ENCODE measurements at regions not wholly inside any gene's neighbourhood (a gene's known extent, or its start where the extent isn't known, plus 50 kb on each side); places are given as distances from the start of the nearest gene placed in this dataset.

DNA sequence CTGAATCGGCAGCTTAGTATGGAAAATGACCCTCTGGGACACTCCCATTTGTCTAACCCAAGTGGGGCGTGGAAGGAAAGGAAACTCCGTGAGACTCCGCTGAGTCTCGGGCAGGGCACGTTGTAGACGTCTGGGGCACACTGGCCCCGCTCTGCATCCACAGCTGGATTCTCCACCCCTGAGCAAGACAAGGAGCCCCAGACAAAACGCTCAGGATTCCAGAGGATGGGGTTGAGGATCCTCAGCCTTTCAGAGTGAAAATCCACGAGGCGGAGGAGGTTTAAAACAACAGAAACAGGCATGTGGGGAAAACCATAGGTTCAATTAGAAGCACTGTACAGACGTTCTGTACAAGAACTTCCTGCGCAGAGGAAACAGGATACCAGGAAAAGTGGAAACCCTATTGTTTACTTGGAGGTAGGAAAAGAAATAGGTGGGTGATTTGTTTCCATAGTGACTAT, 124.9 kb upstream of the ZNF236 start:
- H3K9ac ChIP-seq (replicated peaks in 1 of 4; ENCODE audit: extremely low read depth in 1 of 4, low read depth in 3 of 4, low read length in 3 of 4) = no peak overlapping the region
- H4K91ac ChIP-seq (replicated peaks; ENCODE audit: insufficient read length, low read length) = no peak overlapping the region
- TF ChIP-seq BRCA1 (IDR thresholded peaks at IDR 0.05; ENCODE audit: low read depth, low read length) (no peak), TEAD4 (IDR thresholded peaks at IDR 0.05; ENCODE audit: low read depth, low read length) (0 out of 2 replicates have a peak, but pooled peaks have one; percentile 43), HDAC2 (IDR thresholded peaks at IDR 0.05; ENCODE audit: borderline replicate concordance in 1 of 2, low read depth in 2 of 2, low read length in 2 of 2) (0 out of 4 replicates have a peak, but pooled peaks of 1 of the 2 experiments have one; percentile 19)
- no peak overlapping the region for H4K8ac ChIP-seq (ENCODE audit: extremely low read depth, insufficient read depth, low read length)
- WGBS, 2 experiments (ENCODE audit: extremely low coverage in 1 of 2, insufficient coverage in 1 of 2, insufficient read length in 1 of 2, insufficient replicate concordance in 2 of 2, low coverage in 1 of 2, low lambda C conversion rate in 2 of 2, missing lambda C conversion rate in 1 of 2) = 71% methylated on average over 8 of the region's 13 CpGs; no CpG with 5 or more reads in 1 of the 2 experiments
- H3K56ac ChIP-seq (replicated peaks; ENCODE audit: insufficient read length, low read depth, low read length) = no peak overlapping the region
- no peak overlapping the region for H2BK5ac ChIP-seq (ENCODE audit: low read depth, low read length)
- no peak overlapping the region for H3K4me3 ChIP-seq (ENCODE audit: extremely low read depth in 1 of 4, insufficient read depth in 2 of 4, low read depth in 3 of 4, low read length in 4 of 4)
- H3K9me3 ChIP-seq (ENCODE audit: insufficient read depth in 2 of 2, low read depth in 1 of 2, low read length in 1 of 2) = no peaks in the 10 kb centered on the region
- DNase-seq (ENCODE audit: low read depth in 1 of 2, low spot score in 2 of 2) (no peak), FAIRE-seq (no peak)
- no peak overlapping the region for H2BK20ac ChIP-seq (ENCODE audit: low read length)
- H2BK12ac ChIP-seq (ENCODE audit: low read depth, low read length) = no peak overlapping the region
- H3K4ac ChIP-seq (replicated peaks; ENCODE audit: insufficient read length, low read depth, low read length) = no peak overlapping the region
- H2AK5ac ChIP-seq (ENCODE audit: low read depth, low read length) = no peak overlapping the region
- H3K36me3 ChIP-seq (ENCODE audit: control insufficient read depth in 2 of 4, insufficient read depth in 4 of 4, low read length in 3 of 4) = no peaks in the 10 kb centered on the region
- no peaks in the 10 kb centered on the region for H3K79me2 ChIP-seq (ENCODE audit: control insufficient read depth in 1 of 2, insufficient read depth in 2 of 2, low read length in 2 of 2)
- no peaks in the 10 kb centered on the region for H3K27me3 ChIP-seq (replicated peaks in 1 of 4; ENCODE audit: control insufficient read depth in 3 of 4, extremely low read depth in 1 of 4, insufficient read depth in 3 of 4, low read length in 3 of 4)
- no peaks in the 10 kb centered on the region for H3K23me2 ChIP-seq (ENCODE audit: low read depth, low read length)
- no peak overlapping the region for H3K18ac ChIP-seq (ENCODE audit: extremely low read depth, low read length)
- H3K27ac ChIP-seq (ENCODE audit: low read depth, low read length) = no peak overlapping the region
- no peak overlapping the region for H3K4me2 ChIP-seq (ENCODE audit: insufficient read depth in 1 of 2, low read depth in 2 of 2, low read length in 2 of 2)
- H3K23ac ChIP-seq (ENCODE audit: insufficient read length) = no peak overlapping the region
- no peaks in the 10 kb centered on the region for H3K79me1 ChIP-seq (ENCODE audit: low read depth, low read length)
- ChIA-PET POLR2A (ENCODE audit: partially characterized antibody) (no interaction called here), CTCF (ENCODE audit: partially characterized antibody) (interaction anchor here (0.6 to 1.8 kb wide), 4 partner anchors 8 to 523 kb away, joined by 3 to 6 read pairs (median 4); no protein-coding TSS in a partner anchor)
- H2AFZ ChIP-seq (ENCODE audit: low read length) = peak overlapping the region; percentile 62
- no peak overlapping the region for H3K14ac ChIP-seq (ENCODE audit: insufficient read length)
- no peaks in the 10 kb centered on the region for H4K20me1 ChIP-seq (replicated peaks in 1 of 2; ENCODE audit: control insufficient read depth in 1 of 2, insufficient read depth in 2 of 2, low read length in 2 of 2)
- no peak overlapping the region for H2BK120ac ChIP-seq (replicated peaks; ENCODE audit: low read depth, low read length)
- H3K4me1 ChIP-seq (replicated peaks in 1 of 4; ENCODE audit: control insufficient read depth in 3 of 4, insufficient read depth in 4 of 4, low read length in 3 of 4) = no peaks in the 10 kb centered on the region; a peak in 2 of 7 replicates
- no peak overlapping the region for H2BK15ac ChIP-seq (ENCODE audit: low read length)
- H4K5ac ChIP-seq (ENCODE audit: insufficient read length, low read depth, low read length) = no peak overlapping the region

All from H1 (cell line).